ENCODE measurements at regions not wholly inside any gene's neighbourhood (a gene's known extent, or its start where the extent isn't known, plus 50 kb on each side); places are given as distances from the start of the nearest gene placed in this dataset.

GRCh38 chr1:29893046-29893723, 656.9 kb downstream of the PTPRU start:
- TF ChIP-seq CTCF (IDR thresholded peaks at IDR 0.05; ENCODE audit: low read depth, low read length, poor library complexity, severe bottlenecking) (no peak), EZH2phosphoT487 (IDR thresholded peaks at IDR 0.05; ENCODE audit: borderline replicate concordance, low read length) (no peak)
